IMR-90 (cell line): ENCODE measurements at regions not wholly inside any gene's neighbourhood (a gene's known extent, or its start where the extent isn't known, plus 50 kb on each side); places are given as distances from the start of the nearest gene placed in this dataset.

ENCODE experiments used
- ATAC-seq: fragments of 200-7000 bp; cut with Tn5 transposase; 2 replicates; pipeline ENCODE4 v1.9.1; 2020; ENCODE audit warnings: low read depth, mild to moderate bottlenecking, moderate library complexity
- BruUV-seq: library from RNA; stranded (reverse); fragments of 400-500 nt; replicated peaks from 2 replicates; lab custom pipeline; 2021; lab: Mats Ljungman, UMichigan
- CTCF ChIA-PET: fragments of 300-600 bp; formaldehyde crosslinking; extraction: SDS; loops from one replicate; lab custom pipeline; 2021; ENCODE audit warnings: antibody characterized with exemption; lab: Yijun Ruan, JAX
- POLR2A ChIA-PET: fragments of 300-600 bp; sonication (Branson Sonifier 250); formaldehyde crosslinking; loops from one replicate; lab custom pipeline; 2022; ENCODE audit warnings: antibody characterized with exemption; ENCODE audit not compliant: unreplicated experiment; lab: Charles Lee
- DNase-seq: peaks from one replicate; pipeline ENCODE4 v3.0.0; 2013
- H2AFZ ChIP-seq: replicated peaks from 2 replicates; pipeline ENCODE3; 2013; ENCODE audit warnings: low read length, mild to moderate bottlenecking; ENCODE audit not compliant: poor library complexity
- H2AK5ac ChIP-seq: 2 replicates; pipeline ENCODE4 v1.6.1; 2013; ENCODE audit warnings: low read depth, low read length, inconsistent platforms
- H2AK9ac ChIP-seq: replicated peaks from 2 replicates; pipeline ENCODE3; 2013; ENCODE audit warnings: mild to moderate bottlenecking, low read depth, low read length, moderate library complexity; ENCODE audit not compliant: poor library complexity
- H2BK120ac ChIP-seq: 2 replicates; pipeline ENCODE4 v1.6.1; 2013; ENCODE audit warnings: low read depth, low read length, inconsistent platforms
- H2BK15ac ChIP-seq: 3 replicates; pipeline ENCODE4 v1.6.1; 2013; ENCODE audit warnings: low read depth, low read length, inconsistent platforms
- H2BK20ac ChIP-seq: 2 replicates; pipeline ENCODE4 v1.6.1; 2013; ENCODE audit warnings: low read depth, mild to moderate bottlenecking, inconsistent platforms, low read length, moderate library complexity
- H2BK5ac ChIP-seq: 2 replicates; pipeline ENCODE4 v1.6.1; 2013; ENCODE audit warnings: mild to moderate bottlenecking, low read depth, low read length, inconsistent platforms; ENCODE audit not compliant: poor library complexity, severe bottlenecking
- H3K14ac ChIP-seq: replicated peaks from 2 replicates; pipeline ENCODE4 v1.6.1; 2013; ENCODE audit warnings: low read depth, low read length, inconsistent platforms
- H3K18ac ChIP-seq: 2 replicates; pipeline ENCODE4 v1.6.1; 2013; ENCODE audit warnings: low read depth, low read length, control low read depth
- H3K23ac ChIP-seq: 2 replicates; pipeline ENCODE4 v1.6.1; 2013; ENCODE audit warnings: low read depth, low read length, inconsistent platforms
- H3K27ac ChIP-seq: 2 replicates; pipeline ENCODE4 v1.5.1; 2013; ENCODE audit warnings: mild to moderate bottlenecking, control low read depth, low read length; ENCODE audit not compliant: insufficient read depth
- H3K27me3 ChIP-seq: 2 replicates; pipeline ENCODE4 v1.6.1; 2013; ENCODE audit warnings: low read length; ENCODE audit not compliant: control insufficient read depth, insufficient read depth
- H3K36me3 ChIP-seq: 2 replicates; pipeline ENCODE4 v1.6.1; 2013; ENCODE audit warnings: low read length, mixed read lengths; ENCODE audit not compliant: control insufficient read depth, insufficient read depth
- H3K4ac ChIP-seq: 2 replicates; pipeline ENCODE4 v1.6.1; 2013; ENCODE audit warnings: low read depth, low read length, inconsistent platforms
- H3K4me1 ChIP-seq: 2 replicates; pipeline ENCODE4 v1.6.1; 2013; ENCODE audit warnings: low read length, mixed read lengths; ENCODE audit not compliant: control insufficient read depth, insufficient read depth
- H3K4me2 ChIP-seq: 2 replicates; pipeline ENCODE4 v1.6.1; 2013; ENCODE audit warnings: low read depth, mild to moderate bottlenecking, control low read depth, low read length, moderate library complexity
- H3K4me3 ChIP-seq: 2 replicates; pipeline ENCODE4 v1.5.1; 2013; ENCODE audit warnings: low read depth, mild to moderate bottlenecking, control low read depth, low read length, moderate library complexity; ENCODE audit not compliant: insufficient read depth
- H3K56ac ChIP-seq: 2 replicates; pipeline ENCODE4 v1.6.1; 2013; ENCODE audit warnings: low read length, inconsistent platforms; ENCODE audit not compliant: insufficient read depth; ENCODE audit errors: extremely low read depth
- H3K79me1 ChIP-seq, 2 experiments: 2 replicates each; pipeline ENCODE4 v1.6.1; 2013; ENCODE audit warnings: low read length in 2 of 2, inconsistent platforms in 1 of 2, low read depth in 1 of 2
- H3K9ac ChIP-seq: 2 replicates; pipeline ENCODE4 v1.6.1; 2013; ENCODE audit warnings: low read depth, low read length, control low read depth
- H3K9me1 ChIP-seq: 2 replicates; pipeline ENCODE4 v1.6.1; 2013; ENCODE audit warnings: low read length, inconsistent platforms; ENCODE audit not compliant: insufficient read depth
- H3K9me3 ChIP-seq: 2 replicates; pipeline ENCODE4 v1.6.1; 2013; ENCODE audit warnings: low read length; ENCODE audit not compliant: control insufficient read depth, insufficient read depth
- H4K20me1 ChIP-seq: 2 replicates; pipeline ENCODE4 v1.6.1; 2013; ENCODE audit warnings: low read length, inconsistent platforms; ENCODE audit not compliant: insufficient read depth
- H4K5ac ChIP-seq: 2 replicates; pipeline ENCODE4 v1.6.1; 2013; ENCODE audit warnings: mild to moderate bottlenecking, low read depth, low read length, control low read depth
- H4K8ac ChIP-seq, 2 experiments: 2 replicates each; pipeline ENCODE4 v1.6.1; 2013; ENCODE audit warnings: low read depth in 2 of 2, low read length in 2 of 2, control low read depth in 1 of 2, inconsistent platforms in 1 of 2
- H4K91ac ChIP-seq: 2 replicates; pipeline ENCODE4 v1.6.1; 2013; ENCODE audit warnings: low read depth, low read length, inconsistent platforms; ENCODE audit not compliant: insufficient read depth
- BHLHE40 ChIP-seq: fragments of 150-350 bp; IDR thresholded peaks from 2 replicates; pipeline ENCODE4 v1.6.1; 2016; ENCODE audit warnings: mild to moderate bottlenecking, low read depth, low read length
- CEBPB ChIP-seq: IDR thresholded peaks from 2 replicates; pipeline ENCODE4 v1.6.1; 2012; ENCODE audit warnings: low read depth, low read length, improper control_type of control experiment
- CHD1 ChIP-seq: IDR thresholded peaks from 2 replicates; pipeline ENCODE4 v1.6.1; 2012; ENCODE audit warnings: low read depth, low read length, improper control_type of control experiment
- CTCF ChIP-seq: conservative IDR thresholded peaks from 2 replicates; pipeline ENCODE4 v1.5.1; 2012; ENCODE audit warnings: mild to moderate bottlenecking, low read depth, low read length, improper control_type of control experiment
- FOS ChIP-seq: fragments of 150-350 bp; IDR thresholded peaks from 2 replicates; pipeline ENCODE4 v1.6.1; 2016; ENCODE audit warnings: low read depth, low read length
- MAFK ChIP-seq: IDR thresholded peaks from 2 replicates; pipeline ENCODE4 v1.6.1; 2012; ENCODE audit warnings: low read depth, low read length, improper control_type of control experiment
- MAZ ChIP-seq: IDR thresholded peaks from 2 replicates; pipeline ENCODE4 v1.6.1; 2012; ENCODE audit warnings: low read depth, mild to moderate bottlenecking, low read length, improper control_type of control experiment, moderate library complexity, borderline replicate concordance
- MXI1 ChIP-seq: IDR thresholded peaks from 2 replicates; pipeline ENCODE4 v1.6.1; 2012; ENCODE audit warnings: low read depth, mild to moderate bottlenecking, low read length, moderate library complexity, borderline replicate concordance
- NFE2L2 ChIP-seq: fragments of 150-350 bp; IDR thresholded peaks from 2 replicates; pipeline ENCODE4 v1.6.1; 2016; ENCODE audit warnings: low read depth, mild to moderate bottlenecking, low read length
- POLR2A ChIP-seq: IDR thresholded peaks from 2 replicates; pipeline ENCODE4 v1.6.1; 2012; ENCODE audit warnings: mild to moderate bottlenecking, low read depth, low read length
- RAD21 ChIP-seq: IDR thresholded peaks from 2 replicates; pipeline ENCODE4 v1.6.1; 2012; ENCODE audit warnings: low read length, improper control_type of control experiment
- RCOR1 ChIP-seq: IDR thresholded peaks from 2 replicates; pipeline ENCODE4 v1.6.1; 2012; ENCODE audit warnings: mild to moderate bottlenecking, low read length, improper control_type of control experiment; ENCODE audit not compliant: insufficient replicate concordance
- RFX5 ChIP-seq: IDR thresholded peaks from 2 replicates; pipeline ENCODE4 v1.8.0; 2012; ENCODE audit warnings: low read depth, mild to moderate bottlenecking, low read length, moderate library complexity
- SMC3 ChIP-seq: fragments of 150-350 bp; IDR thresholded peaks from 2 replicates; pipeline ENCODE4 v1.6.1; 2016; ENCODE audit warnings: low read depth, mild to moderate bottlenecking, antibody characterized with exemption, low read length, moderate library complexity
- whole genome bisulfite sequencing, 2 experiments: methylation state at CpG; one replicate each; pipeline versions ENCODE4 v1.1.5 to v1.1.7; 2013; ENCODE audit warnings: missing lambda C conversion rate in 2 of 2; ENCODE audit not compliant: insufficient read length in 1 of 2; ENCODE audit errors: extremely low coverage in 2 of 2; 5-methylcytosine and 5-hydroxymethylcytosine counted together
- dilution Hi-C: fragments of 300-500 bp; cut with HindIII; formaldehyde crosslinking; loops from one replicate; pipeline ENCODE4 v1.14.3; 2018; ENCODE audit warnings: low sequenced_read_pairs; ENCODE audit not compliant: unreplicated experiment
- in situ Hi-C: fragments of 300-500 bp; cut with MboI; formaldehyde crosslinking; loops from 3 replicates; pipeline ENCODE4 v1.14.3; 2019; ENCODE audit warnings: low sequenced_read_pairs, inconsistent platforms, mixed read lengths
- intact Hi-C: fragments of 100-400 bp; cut with micrococcal nuclease; formaldehyde crosslinking; loops from 2 replicates; pipeline ENCODE4 v1.10.0; 2022
- TF ChIP-seq, protein P1 (sequence below): fragments of 150-350 bp; IDR thresholded peaks from 2 replicates; pipeline ENCODE4 v1.6.1; 2016; ENCODE audit warnings: low read depth, mild to moderate bottlenecking, low read length, moderate library complexity, borderline replicate concordance
- TF ChIP-seq, protein P2 (sequence below): fragments of 150-350 bp; IDR thresholded peaks from 2 replicates; pipeline ENCODE4 v1.6.1; 2017; ENCODE audit warnings: mild to moderate bottlenecking, antibody characterized with exemption, low read length, low read depth

DNA sequence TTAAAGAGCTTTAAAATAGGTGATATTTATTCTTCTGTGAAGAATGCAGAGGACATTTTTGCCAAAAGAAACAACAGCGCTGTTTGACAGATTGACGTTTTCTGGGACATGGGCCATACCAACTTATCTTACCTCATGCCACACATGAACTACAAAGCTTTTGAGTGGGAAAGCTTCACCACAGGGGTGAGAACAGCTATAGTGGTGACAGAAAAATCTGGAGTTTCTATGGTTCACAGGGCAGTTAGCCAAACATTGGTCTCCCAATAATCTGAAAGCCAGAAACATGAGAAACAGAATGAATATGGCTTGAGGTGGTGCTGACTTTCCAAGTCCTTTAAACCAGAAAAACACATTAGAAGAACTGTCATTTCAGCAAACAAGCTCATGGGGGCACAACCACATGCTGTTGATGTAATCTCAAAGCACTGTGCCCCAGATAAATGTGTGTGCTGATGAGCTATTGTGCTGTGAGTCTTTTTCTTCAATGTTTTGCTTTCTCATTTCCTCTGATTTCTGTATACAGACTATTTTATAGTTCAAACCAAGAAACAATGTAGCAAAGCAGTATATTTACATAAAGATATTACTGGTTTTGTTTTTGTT lies 905.4 kb downstream of the SLC16A7 start:
- in situ Hi-C loops (no loop called here), intact Hi-C loops (no loop called here), dilution Hi-C loops (no loop called here)
- Histone ChIP-seq H3K36me3 (no peaks in the 10 kb centered on the region), H3K4me2 (no peak overlapping the region), H3K56ac (no peak overlapping the region), H2BK15ac (no peak overlapping the region), H3K27me3 (no peaks in the 10 kb centered on the region), H3K9me1 (no peaks in the 10 kb centered on the region), H3K27ac (no peak overlapping the region), H3K18ac (no peak overlapping the region), H3K4ac (no peak overlapping the region), H3K79me1 (no peaks in the 10 kb centered on the region), H4K91ac (no peak overlapping the region), H4K20me1 (no peaks in the 10 kb centered on the region), H3K9ac (no peak overlapping the region), H2AK5ac (no peak overlapping the region), H2AK9ac (no peak overlapping the region), H4K8ac (no peak overlapping the region), H3K9me3 (no peaks in the 10 kb centered on the region), H3K23ac (no peak overlapping the region), H3K14ac (no peak overlapping the region), H4K5ac (no peak overlapping the region), H2BK5ac (no peak overlapping the region), H3K4me1 (no peaks in the 10 kb centered on the region), H2BK120ac (no peak overlapping the region), H2BK20ac (no peak overlapping the region), H3K4me3 (no peak overlapping the region), H2AFZ (no peak overlapping the region)
- TF ChIP-seq, protein P1, sequence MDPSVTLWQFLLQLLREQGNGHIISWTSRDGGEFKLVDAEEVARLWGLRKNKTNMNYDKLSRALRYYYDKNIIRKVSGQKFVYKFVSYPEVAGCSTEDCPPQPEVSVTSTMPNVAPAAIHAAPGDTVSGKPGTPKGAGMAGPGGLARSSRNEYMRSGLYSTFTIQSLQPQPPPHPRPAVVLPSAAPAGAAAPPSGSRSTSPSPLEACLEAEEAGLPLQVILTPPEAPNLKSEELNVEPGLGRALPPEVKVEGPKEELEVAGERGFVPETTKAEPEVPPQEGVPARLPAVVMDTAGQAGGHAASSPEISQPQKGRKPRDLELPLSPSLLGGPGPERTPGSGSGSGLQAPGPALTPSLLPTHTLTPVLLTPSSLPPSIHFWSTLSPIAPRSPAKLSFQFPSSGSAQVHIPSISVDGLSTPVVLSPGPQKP = no peak
- no peak for TF ChIP-seq CHD1
- TF ChIP-seq CEBPB = no peak
- TF ChIP-seq CTCF = no peak
- TF ChIP-seq NFE2L2 = no peak
- TF ChIP-seq SMC3 = no peak
- TF ChIP-seq POLR2A = no peak
- no peak for TF ChIP-seq RFX5
- TF ChIP-seq MAZ = no peak
- no peak for TF ChIP-seq BHLHE40
- TF ChIP-seq RAD21 = no peak
- TF ChIP-seq RCOR1 = no peak
- TF ChIP-seq, protein P2, sequence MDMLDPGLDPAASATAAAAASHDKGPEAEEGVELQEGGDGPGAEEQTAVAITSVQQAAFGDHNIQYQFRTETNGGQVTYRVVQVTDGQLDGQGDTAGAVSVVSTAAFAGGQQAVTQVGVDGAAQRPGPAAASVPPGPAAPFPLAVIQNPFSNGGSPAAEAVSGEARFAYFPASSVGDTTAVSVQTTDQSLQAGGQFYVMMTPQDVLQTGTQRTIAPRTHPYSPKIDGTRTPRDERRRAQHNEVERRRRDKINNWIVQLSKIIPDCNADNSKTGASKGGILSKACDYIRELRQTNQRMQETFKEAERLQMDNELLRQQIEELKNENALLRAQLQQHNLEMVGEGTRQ = no peak
- TF ChIP-seq FOS = no peak
- TF ChIP-seq MAFK = no peak
- no peak for TF ChIP-seq MXI1
- ATAC-seq (no peak), DNase-seq (no peak)
- ChIA-PET CTCF (no interaction called here), POLR2A (no interaction called here)
- no CpG with 5 or more reads among the region's 2 CpGs for whole genome bisulfite sequencing, 2 experiments
- BruUV-seq = no TSS peak
